ENCODE measurements at regions not wholly inside any gene's neighbourhood (a gene's known extent, or its start where the extent isn't known, plus 50 kb on each side); places are given as distances from the start of the nearest gene placed in this dataset.

- TF ChIP-seq, protein P1, sequence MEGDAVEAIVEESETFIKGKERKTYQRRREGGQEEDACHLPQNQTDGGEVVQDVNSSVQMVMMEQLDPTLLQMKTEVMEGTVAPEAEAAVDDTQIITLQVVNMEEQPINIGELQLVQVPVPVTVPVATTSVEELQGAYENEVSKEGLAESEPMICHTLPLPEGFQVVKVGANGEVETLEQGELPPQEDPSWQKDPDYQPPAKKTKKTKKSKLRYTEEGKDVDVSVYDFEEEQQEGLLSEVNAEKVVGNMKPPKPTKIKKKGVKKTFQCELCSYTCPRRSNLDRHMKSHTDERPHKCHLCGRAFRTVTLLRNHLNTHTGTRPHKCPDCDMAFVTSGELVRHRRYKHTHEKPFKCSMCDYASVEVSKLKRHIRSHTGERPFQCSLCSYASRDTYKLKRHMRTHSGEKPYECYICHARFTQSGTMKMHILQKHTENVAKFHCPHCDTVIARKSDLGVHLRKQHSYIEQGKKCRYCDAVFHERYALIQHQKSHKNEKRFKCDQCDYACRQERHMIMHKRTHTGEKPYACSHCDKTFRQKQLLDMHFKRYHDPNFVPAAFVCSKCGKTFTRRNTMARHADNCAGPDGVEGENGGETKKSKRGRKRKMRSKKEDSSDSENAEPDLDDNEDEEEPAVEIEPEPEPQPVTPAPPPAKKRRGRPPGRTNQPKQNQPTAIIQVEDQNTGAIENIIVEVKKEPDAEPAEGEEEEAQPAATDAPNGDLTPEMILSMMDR (IDR thresholded peaks at IDR 0.05; ENCODE audit: unreplicated experiment) = no peak
- Mint-ChIP-seq H3K27me3 (peaks cover 24% of the 10 kb centered on the region), H3K36me3 (ENCODE audit: insufficient read depth) (no peaks in the 10 kb centered on the region), H3K4me3 (ENCODE audit: low read depth) (no peak overlapping the region), H3K27ac (no peak overlapping the region), H3K4me1 (ENCODE audit: low read depth) (no peaks in the 10 kb centered on the region), H3K9me3 (ENCODE audit: low read depth) (no peaks in the 10 kb centered on the region)
- no peak for DNase-seq (ENCODE audit: low spot score, unreplicated experiment)
These were observed 280.7 kb upstream of the SALL3 start for GRCh38 chr18:78698914-78699313.

DNA sequence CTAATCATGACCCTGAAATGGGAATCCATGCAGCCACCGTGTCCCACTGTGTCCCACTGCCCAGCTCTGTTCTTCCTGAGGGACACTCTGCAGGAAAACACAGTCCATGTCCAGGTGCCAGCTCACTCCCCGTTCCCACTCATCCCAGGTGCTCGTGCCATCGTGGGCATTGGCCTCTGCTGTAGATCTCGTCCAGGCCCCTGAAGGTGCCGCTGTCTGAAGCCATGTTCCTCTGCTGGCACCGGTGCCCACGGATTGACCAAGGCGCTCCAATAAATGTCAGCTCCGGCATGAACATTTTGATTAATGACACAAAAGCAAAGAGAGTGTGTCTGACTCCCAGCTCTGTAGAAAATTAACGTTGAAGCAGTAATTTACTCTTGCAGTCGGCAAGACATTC is 280.1 kb upstream of the SALL3 start:
- Mint-ChIP-seq H3K4me3 (ENCODE audit: low read depth) (no peak overlapping the region), H3K4me1 (ENCODE audit: low read depth) (no peaks in the 10 kb centered on the region), H3K36me3 (ENCODE audit: insufficient read depth) (no peaks in the 10 kb centered on the region), H3K9me3 (ENCODE audit: low read depth) (no peaks in the 10 kb centered on the region), H3K27me3 (peaks cover 25% of the 10 kb centered on the region), H3K27ac (no peak overlapping the region)
- no peak for DNase-seq (ENCODE audit: low spot score, unreplicated experiment)
- TF ChIP-seq, protein P1 (IDR thresholded peaks at IDR 0.05; ENCODE audit: unreplicated experiment) = no peak

DNA sequence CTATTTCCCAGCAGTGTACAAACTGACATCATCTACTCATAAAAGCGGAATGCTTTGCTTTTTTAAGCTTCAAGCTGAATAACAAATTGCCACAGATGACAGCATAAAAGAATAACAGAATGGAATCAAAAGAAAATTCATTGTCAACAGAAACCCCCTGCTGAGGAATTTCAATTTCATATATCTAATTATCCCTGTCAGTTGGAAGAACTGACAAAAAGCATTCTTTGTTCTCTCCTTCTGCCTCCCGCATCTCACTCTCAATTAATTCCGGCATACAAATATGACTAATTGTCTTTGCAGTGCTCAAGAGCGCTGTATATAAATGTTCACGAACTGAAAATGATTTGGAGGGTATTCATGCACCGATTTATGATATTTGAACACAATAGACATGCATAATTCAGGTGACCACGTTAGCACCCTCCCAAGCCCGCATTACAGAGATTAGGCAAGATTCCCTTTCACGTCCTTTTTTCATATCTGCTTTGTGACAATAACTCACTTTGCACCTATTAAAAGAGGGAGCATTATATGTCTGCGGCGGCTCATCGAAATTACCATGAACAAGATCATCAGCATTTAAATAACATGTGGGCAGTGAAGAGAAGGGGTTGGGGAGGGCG is 277.7 kb upstream of the SALL3 start:
- TF ChIP-seq, protein P1 (IDR thresholded peaks at IDR 0.05; ENCODE audit: unreplicated experiment) = no peak
- no peaks in the 10 kb centered on the region for H3K9me3 Mint-ChIP-seq (ENCODE audit: low read depth)
- no peak overlapping the region for H3K27ac Mint-ChIP-seq
- no peaks in the 10 kb centered on the region for H3K4me1 Mint-ChIP-seq (ENCODE audit: low read depth)
- no peaks in the 10 kb centered on the region for H3K36me3 Mint-ChIP-seq (ENCODE audit: insufficient read depth)
- peaks cover 27% of the 10 kb centered on the region for H3K27me3 Mint-ChIP-seq
- DNase-seq (ENCODE audit: low spot score, unreplicated experiment) = no peak
- no peak overlapping the region for H3K4me3 Mint-ChIP-seq (ENCODE audit: low read depth)

- no peaks in the 10 kb centered on the region for H3K36me3 Mint-ChIP-seq (ENCODE audit: insufficient read depth)
- no peak overlapping the region for H3K4me3 Mint-ChIP-seq (ENCODE audit: low read depth)
- H3K4me1 Mint-ChIP-seq (ENCODE audit: low read depth) = no peaks in the 10 kb centered on the region
- TF ChIP-seq, protein P1 (IDR thresholded peaks at IDR 0.05; ENCODE audit: unreplicated experiment) = no peak
- peaks cover 5% of the 10 kb centered on the region for H3K9me3 Mint-ChIP-seq (ENCODE audit: low read depth)
- H3K27me3 Mint-ChIP-seq = peaks cover 18% of the 10 kb centered on the region
- DNase-seq (ENCODE audit: low spot score, unreplicated experiment) = no peak
- no peak overlapping the region for H3K27ac Mint-ChIP-seq
These were observed 276.3 kb upstream of the SALL3 start for GRCh38 chr18:78703291-78703690.

DNA sequence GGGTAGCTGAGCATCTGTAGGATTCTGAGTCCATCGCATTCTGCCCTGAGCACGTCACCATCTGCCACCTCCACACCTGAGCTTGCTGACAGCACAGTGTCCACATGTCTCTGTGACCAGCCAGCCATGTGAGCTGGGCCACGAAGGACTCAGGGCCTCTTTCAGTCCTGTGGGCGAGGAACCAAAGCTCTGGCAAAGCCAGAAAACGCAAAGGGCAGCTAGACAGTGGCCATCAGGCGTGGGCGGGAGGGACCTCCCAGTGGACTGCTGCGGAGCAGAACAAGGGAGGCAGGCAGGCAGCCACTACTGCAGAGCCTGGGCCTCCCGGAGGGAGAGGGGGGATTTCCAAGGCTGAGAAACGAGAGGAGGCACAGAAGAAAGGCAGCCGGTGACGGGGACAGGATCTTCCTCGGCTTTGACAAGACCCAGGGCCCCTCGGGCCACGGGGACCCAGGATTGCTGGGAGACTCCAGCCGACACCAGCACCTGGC is 274.6 kb upstream of the SALL3 start:
- H3K27ac Mint-ChIP-seq = no peak overlapping the region

More for the DNA sequence above, 274.6 kb upstream of the SALL3 start:
- Mint-ChIP-seq H3K4me1 (ENCODE audit: low read depth) (no peaks in the 10 kb centered on the region), H3K36me3 (ENCODE audit: insufficient read depth) (no peaks in the 10 kb centered on the region), H3K27me3 (peaks cover 11% of the 10 kb centered on the region), H3K9me3 (ENCODE audit: low read depth) (peaks cover 12% of the 10 kb centered on the region), H3K4me3 (ENCODE audit: low read depth) (no peak overlapping the region)
- DNase-seq (ENCODE audit: low spot score, unreplicated experiment) = no peak
- TF ChIP-seq, protein P1 (IDR thresholded peaks at IDR 0.05; ENCODE audit: unreplicated experiment) = no peak
